Cardiac fibroblast (primary cell): ENCODE measurements at regions not wholly inside any gene's neighbourhood (a gene's known extent, or its start where the extent isn't known, plus 50 kb on each side); places are given as distances from the start of the nearest gene placed in this dataset.

Source experiments
- DNase-seq, 2 donors: peaks; one replicate each; pipeline versions ENCODE4 v3.0.0 to v3.0.0-alpha.2; 2010; ENCODE audit warnings: low read depth in 2 of 2
- H3K4me3 ChIP-seq, 2 donors: replicated peaks in 1 of 2; 1 replicate in 1 of 2; 2 replicates in 1 of 2; pipeline ENCODE4 v1.5.1; 2011; ENCODE audit warnings: low read depth in 2 of 2, low read length in 2 of 2, mild to moderate bottlenecking in 2 of 2, moderate library complexity in 1 of 2
- TF ChIP-seq, protein P1 (sequence below): IDR thresholded peaks from one replicate; pipeline ENCODE4 v1.5.1; 2011; ENCODE audit warnings: low read depth, mild to moderate bottlenecking, low read length, inconsistent platforms

DNA sequence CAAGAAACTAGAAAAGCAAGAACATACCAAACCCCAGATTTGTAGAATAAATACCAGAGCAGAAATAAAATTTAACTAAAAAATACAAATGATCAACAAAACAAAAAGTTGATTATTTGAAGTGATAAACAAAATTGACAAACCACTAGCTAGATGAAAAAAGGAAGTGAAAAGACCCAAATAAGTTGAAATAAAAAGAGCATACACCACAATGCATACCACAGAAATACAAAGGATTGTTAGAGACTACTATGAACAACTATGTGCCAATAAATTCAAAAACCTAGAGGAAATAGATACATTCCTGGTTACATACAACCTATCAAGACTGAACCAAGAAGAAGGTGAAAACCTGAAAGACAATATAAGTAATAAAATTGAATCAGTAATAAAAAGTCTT is 333.4 kb downstream of the SH2D4B start:
- no peak overlapping the region for H3K4me3 ChIP-seq
- TF ChIP-seq, protein P1, sequence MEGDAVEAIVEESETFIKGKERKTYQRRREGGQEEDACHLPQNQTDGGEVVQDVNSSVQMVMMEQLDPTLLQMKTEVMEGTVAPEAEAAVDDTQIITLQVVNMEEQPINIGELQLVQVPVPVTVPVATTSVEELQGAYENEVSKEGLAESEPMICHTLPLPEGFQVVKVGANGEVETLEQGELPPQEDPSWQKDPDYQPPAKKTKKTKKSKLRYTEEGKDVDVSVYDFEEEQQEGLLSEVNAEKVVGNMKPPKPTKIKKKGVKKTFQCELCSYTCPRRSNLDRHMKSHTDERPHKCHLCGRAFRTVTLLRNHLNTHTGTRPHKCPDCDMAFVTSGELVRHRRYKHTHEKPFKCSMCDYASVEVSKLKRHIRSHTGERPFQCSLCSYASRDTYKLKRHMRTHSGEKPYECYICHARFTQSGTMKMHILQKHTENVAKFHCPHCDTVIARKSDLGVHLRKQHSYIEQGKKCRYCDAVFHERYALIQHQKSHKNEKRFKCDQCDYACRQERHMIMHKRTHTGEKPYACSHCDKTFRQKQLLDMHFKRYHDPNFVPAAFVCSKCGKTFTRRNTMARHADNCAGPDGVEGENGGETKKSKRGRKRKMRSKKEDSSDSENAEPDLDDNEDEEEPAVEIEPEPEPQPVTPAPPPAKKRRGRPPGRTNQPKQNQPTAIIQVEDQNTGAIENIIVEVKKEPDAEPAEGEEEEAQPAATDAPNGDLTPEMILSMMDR, result no peak
- DNase-seq, result no peak

DNA sequence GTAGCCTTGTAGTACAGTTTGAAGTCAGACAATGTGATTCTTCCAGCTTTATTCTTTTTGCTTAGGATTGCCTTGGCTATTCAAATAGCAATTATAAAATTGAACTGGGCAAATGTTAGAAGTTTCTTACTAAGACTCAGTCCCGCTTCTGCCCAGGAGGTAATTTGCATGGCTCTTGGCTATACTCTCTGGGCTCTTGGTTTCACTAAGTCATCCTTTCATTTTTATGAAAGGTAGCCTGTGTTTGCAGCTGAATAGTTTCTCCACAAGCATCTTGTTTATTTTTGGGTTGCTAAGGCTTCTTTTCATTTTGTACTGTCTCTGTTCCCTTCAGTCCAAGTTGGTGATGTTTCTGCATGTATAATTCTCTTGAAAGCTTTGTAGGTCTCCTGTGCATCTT is 340.6 kb downstream of the SH2D4B start:
- TF ChIP-seq, protein P1, result no peak
- no peak overlapping the region for H3K4me3 ChIP-seq
- no peak for DNase-seq

DNA sequence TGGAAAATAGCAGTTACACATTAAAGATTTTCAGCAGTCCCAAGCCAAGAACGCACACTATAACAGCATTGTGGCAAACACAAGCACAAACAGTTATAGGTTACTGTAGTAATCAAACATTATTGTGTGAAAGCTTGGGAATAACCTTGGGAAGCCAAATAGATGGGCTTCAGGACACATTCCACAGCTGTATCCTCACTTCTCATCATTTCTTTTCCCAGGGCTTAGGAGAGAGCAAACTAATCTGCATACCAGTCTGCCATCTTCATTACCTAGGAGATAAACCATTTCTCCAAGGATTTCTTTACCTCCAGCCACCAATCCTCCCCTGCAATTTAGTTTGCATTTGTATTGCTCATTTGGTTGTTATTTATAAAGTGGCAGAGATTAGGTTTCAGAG is 352.4 kb downstream of the SH2D4B start:
- DNase-seq, result no peak
- no peak overlapping the region for H3K4me3 ChIP-seq
- TF ChIP-seq, protein P1, result no peak

DNA sequence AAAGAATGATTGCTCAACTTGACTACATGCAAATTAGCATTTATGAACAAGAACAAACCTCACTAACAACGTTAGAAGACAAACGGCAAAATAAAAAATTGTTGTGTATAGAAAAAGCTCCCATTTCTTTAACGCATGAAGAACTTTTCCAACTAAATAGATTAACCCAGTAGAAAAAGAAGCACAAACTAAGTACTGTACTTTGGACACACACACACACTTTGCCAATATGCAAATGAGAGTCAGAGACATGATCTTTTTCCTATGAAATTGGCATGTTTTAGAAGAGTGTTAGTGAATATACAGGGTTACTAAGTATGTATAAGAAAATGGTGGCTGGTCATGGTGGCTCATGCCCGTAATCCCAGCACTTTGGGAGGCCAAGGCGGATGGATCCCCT is 355.6 kb downstream of the SH2D4B start:
- DNase-seq, result no peak
- TF ChIP-seq, protein P1, result no peak

DNA sequence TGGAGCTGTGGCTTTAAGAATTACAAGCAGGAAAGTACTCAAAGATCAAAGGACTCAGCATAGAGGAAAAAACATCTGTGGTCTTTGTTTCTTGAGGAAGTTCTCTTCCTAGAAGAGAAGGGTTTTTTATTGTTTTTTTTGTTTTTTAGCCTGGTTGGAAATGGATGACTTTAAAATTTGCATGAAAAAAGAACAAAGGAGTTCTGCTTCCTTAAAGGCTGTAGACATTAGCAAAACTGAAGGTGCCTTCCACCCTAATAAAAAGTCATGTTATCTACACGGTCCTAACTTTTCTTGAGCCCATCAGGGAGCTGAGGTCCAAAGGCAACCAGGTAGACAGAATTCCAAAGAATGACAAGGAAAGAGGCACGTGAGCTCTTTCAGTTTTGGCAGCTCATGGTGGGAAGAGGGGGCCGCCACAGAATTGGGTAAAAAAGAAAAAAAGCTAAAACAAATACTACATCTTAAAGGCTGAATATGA is 356.6 kb downstream of the SH2D4B start:
- no peak overlapping the region for H3K4me3 ChIP-seq
- no peak for DNase-seq
- TF ChIP-seq, protein P1, result no peak

More for the DNA sequence above, 355.6 kb downstream of the SH2D4B start:
- H3K4me3 ChIP-seq, result no peak overlapping the region

DNA sequence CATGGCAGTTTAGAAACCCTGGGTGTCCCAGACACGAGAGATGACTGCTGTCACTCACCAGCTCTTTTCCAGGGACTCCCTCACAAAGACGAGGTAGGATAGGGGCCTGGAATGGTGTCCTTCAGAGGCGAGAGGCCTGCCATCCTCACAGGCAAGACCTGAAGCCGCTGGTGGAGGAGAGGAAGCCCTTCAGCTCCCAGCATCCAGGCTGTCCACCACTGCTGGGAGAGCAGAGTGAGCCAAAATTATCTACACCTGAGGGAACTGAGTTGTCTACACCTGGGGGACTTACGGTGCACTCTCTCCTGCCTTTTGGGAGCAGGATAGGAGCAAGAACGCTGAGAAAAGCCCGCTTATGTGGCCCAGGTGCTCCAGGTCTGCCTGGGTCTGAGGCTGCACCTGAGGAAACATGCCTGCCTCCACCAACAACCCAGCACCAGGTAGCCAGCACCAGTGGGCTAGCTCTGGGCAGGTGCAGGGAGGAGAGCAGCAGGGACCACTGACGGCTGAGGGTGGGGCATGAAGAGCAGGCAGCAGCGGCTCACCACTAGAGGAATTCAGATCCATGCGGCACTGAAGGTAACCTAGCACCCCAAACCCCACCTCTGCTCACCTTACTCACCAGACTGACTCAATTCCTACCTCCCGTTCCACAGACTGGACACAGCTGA is 357.2 kb downstream of the SH2D4B start:
- no peak overlapping the region for H3K4me3 ChIP-seq
- TF ChIP-seq, protein P1, result no peak
- DNase-seq, result no peak

DNA sequence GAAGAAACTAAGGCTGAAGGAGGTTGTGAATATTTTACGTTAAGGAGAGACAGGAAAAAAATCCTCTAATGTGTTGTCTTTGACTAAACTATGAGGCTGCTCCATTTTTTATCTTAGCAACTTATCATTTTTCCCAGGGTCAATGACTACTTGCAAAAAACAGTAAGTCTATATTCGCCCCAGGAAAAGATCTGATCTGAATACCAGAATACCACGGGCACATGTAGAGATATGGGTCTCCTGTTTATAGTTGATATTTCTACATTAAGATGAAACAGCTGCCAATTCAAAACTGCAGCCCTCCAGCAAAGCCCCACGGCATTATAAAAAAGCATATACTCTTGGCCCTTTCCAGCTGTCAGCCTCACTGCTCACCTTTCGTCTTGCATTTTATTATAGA is 358.4 kb downstream of the SH2D4B start:
- no peak overlapping the region for H3K4me3 ChIP-seq
- TF ChIP-seq, protein P1, result no peak
- no peak for DNase-seq
